ENCODE measurements at regions not wholly inside any gene's neighbourhood (a gene's known extent, or its start where the extent isn't known, plus 50 kb on each side); places are given as distances from the start of the nearest gene placed in this dataset.

DNA sequence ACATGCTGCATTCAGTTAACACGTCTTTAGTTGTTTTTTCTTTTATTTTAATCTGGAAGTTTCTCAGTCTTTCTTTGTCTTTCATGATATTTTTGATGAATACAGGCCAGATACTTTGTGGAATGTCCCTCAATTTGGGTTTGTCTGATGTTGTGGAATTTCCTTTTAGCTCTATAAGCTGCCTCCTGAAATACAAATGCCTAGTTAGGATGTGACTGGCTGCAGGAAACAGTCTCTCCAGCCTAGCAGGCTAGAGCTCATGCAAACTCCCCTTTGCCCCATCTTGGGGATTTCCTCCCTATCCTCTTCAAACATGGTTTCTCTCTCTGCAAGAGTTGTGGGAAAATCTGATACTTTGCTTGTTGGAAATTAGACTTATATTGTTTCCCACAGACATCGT, 89.3 kb upstream of the JAG1 start:
- in situ Hi-C loops (cut with HindIII; ENCODE audit: low sequenced_read_pairs), result no loop called here

GRCh38 chr20:10769700-10770099, 95.9 kb upstream of the JAG1 start:
- no peak for DNase-seq (ENCODE audit: low spot score)
- in situ Hi-C loops (cut with HindIII; ENCODE audit: low sequenced_read_pairs), result no loop called here

More for the DNA sequence above, 89.3 kb upstream of the JAG1 start:
- DNase-seq (ENCODE audit: low spot score), result no peak

GRCh38 chr20:10770753-10771152, 97.0 kb upstream of the JAG1 start:
- in situ Hi-C loops (cut with HindIII; ENCODE audit: low sequenced_read_pairs), result no loop called here
- DNase-seq (ENCODE audit: low spot score), result no peak

DNA sequence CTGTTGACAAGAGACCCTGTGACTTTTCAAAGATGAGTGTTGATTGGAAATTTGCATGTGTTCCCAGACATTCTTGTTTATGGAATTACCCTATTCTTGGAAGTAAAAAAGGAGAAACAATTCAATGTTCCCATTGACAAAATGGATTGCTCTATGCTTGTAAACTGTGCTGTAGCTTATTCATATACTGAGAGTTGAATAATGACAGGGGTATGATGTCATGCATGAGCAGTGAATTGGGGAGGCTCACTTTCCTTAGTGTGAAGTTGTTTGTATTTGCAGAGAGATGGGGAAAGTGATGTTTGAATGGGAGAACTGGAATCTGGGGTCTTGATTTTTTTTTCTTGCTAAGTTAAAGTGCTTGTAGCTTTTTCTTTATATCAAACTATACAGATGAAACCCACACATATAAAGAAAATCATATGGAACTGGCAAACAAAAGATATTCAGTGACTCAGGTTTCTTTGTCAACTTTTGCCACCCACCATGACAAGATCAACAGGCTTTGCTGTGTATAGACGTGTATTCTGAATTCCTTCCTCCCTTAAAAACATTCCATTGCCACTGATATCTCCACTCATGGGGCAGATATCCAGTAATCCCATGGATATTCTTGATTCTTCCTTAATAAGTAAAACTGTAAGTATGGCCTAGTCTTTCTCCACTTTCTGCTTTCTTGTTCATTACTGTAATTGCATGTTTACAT, 97.8 kb upstream of the JAG1 start:
- in situ Hi-C loops (cut with HindIII; ENCODE audit: low sequenced_read_pairs), result no loop called here
- no peak for DNase-seq (ENCODE audit: low spot score)

GRCh38 chr20:10774357-10774943, 100.7 kb upstream of the JAG1 start:
- no peak for DNase-seq (ENCODE audit: low spot score)
- in situ Hi-C loops (cut with HindIII; ENCODE audit: low sequenced_read_pairs), result no loop called here

DNA sequence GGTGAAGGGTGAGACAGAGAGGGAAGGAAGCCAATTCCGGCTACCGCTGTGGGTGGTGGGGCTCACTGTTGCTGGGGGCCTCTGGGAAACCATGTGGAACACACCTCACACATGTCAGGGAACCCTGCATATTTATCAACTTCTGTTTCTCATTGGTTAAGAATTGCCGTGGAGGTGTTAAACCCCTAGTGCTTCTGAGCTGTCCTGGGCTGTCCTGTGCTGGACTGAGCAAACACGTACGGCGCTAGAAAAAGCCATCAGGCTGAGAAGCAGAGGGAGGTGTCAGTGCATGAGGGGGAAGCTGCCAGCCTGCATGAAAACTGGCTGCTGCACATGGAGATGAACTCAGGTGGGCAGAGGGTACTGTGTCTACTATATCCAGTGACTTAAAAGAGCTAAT, 103.9 kb upstream of the JAG1 start:
- DNase-seq (ENCODE audit: low spot score), result no peak
- in situ Hi-C loops (cut with HindIII; ENCODE audit: low sequenced_read_pairs), result no loop called here

GRCh38 chr20:10779911-10780310, 106.1 kb upstream of the JAG1 start:
- no peak for DNase-seq (ENCODE audit: low spot score)
- in situ Hi-C loops (cut with HindIII; ENCODE audit: low sequenced_read_pairs), result no loop called here

- in situ Hi-C loops (cut with HindIII; ENCODE audit: low sequenced_read_pairs), result no loop called here
- DNase-seq (ENCODE audit: low spot score), result no peak
These were observed 107.1 kb upstream of the JAG1 start for GRCh38 chr20:10780901-10781300.

DNA sequence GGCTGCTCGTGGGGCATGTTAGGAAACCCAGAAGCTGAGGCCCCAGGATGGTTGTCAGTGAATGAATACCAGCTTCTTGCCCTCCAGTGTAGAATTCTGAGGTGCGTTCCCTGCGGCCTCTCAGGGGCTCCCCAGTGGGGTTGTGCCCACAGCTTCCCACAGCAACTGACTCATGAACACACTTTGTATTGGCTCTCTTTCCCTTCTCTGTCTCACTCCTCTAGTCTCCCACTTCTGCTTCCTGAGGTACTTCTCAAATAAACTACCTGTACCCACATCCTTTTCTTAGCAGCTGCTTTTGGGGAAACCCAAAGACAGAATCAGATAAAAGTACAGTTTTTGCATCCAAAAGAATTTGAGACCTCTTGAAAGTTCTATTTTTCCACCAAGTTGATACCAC, 107.7 kb upstream of the JAG1 start:
- in situ Hi-C loops (cut with HindIII; ENCODE audit: low sequenced_read_pairs), result no loop called here
- DNase-seq (ENCODE audit: low spot score), result no peak

- in situ Hi-C loops (cut with HindIII; ENCODE audit: low sequenced_read_pairs), result no loop called here
- no peak for DNase-seq (ENCODE audit: low spot score)
These were observed 110.1 kb upstream of the JAG1 start for GRCh38 chr20:10783707-10784553.

GRCh38 chr20:10784554-10785183, 110.9 kb upstream of the JAG1 start:
- no peak for DNase-seq (ENCODE audit: low spot score)
- in situ Hi-C loops (cut with HindIII; ENCODE audit: low sequenced_read_pairs), result no loop called here

GRCh38 chr20:10786678-10787077, 112.9 kb upstream of the JAG1 start:
- in situ Hi-C loops (cut with HindIII; ENCODE audit: low sequenced_read_pairs), result no loop called here
- DNase-seq (ENCODE audit: low spot score), result no peak

DNA sequence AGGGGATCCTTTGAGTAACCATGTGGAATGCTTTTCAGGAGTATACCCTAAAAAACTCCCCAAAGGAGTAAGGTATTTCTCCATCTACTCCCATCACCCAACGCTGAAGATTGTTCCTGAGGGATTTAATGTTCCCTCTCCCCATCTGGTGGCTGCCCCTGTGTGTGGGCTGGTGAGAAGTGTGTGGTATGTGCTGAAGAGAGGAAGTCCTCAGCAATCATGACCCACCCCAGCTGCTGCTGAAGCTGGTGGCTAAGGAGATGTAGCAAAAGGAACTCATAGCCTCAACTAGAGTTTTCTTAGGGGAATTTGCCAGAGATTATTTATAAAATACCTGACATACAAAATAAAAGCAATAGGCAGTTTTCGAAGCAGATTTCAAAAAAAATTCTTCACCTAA, 114.3 kb upstream of the JAG1 start:
- no peak for DNase-seq (ENCODE audit: low spot score)

DNA sequence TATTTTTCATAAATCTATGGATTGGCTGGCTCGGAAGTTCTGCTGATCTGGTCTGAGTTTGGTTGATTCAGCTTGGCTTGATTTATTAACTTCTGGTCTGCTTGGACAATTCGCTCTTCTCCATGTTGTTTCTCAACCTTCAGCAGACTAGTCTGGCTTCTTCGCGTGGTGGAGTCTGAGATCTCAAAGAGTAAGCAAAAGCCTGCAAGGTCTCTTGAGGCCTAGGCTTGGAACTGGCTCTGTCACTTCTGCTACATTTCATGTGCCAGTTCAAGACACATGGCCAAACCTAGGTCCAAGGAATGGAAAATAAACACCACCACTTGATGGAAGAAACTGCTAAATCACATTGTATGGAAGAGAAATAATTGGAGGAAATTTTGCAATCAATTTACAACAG, 115.1 kb upstream of the JAG1 start:
- in situ Hi-C loops (cut with HindIII; ENCODE audit: low sequenced_read_pairs), result no loop called here
- DNase-seq (ENCODE audit: low spot score), result no peak

More for the DNA sequence above, 114.3 kb upstream of the JAG1 start:
- in situ Hi-C loops (cut with HindIII; ENCODE audit: low sequenced_read_pairs), result no loop called here

GRCh38 chr20:10789386-10789785, 115.6 kb upstream of the JAG1 start:
- no peak for DNase-seq (ENCODE audit: low spot score)
- in situ Hi-C loops (cut with HindIII; ENCODE audit: low sequenced_read_pairs), result no loop called here

DNA sequence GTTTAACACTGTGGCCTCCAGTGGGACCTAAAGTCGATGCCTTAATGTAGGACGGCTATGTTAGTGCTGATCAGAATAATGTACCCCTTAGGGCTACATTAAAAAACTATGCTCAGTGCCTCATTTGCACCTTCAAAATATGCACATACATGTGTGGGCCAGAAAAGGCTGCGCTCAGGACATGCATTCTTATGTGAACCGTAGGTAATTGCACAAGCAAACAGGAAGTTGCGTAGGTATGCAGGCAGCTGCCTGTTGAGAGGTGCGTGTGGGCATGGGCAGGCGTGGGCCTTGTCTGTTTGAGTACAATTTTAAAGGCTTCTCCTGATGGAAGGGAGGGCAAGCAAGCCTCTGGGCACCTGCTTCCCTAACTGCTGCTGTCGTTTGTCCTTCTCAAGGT, 116.2 kb upstream of the JAG1 start:
- in situ Hi-C loops (cut with HindIII; ENCODE audit: low sequenced_read_pairs), result no loop called here

GRCh38 chr20:10792291-10792690, 118.5 kb upstream of the JAG1 start:
- in situ Hi-C loops (cut with HindIII; ENCODE audit: low sequenced_read_pairs), result no loop called here
- DNase-seq (ENCODE audit: low spot score), result no peak

More for the DNA sequence above, 116.2 kb upstream of the JAG1 start:
- no peak for DNase-seq (ENCODE audit: low spot score)

DNA sequence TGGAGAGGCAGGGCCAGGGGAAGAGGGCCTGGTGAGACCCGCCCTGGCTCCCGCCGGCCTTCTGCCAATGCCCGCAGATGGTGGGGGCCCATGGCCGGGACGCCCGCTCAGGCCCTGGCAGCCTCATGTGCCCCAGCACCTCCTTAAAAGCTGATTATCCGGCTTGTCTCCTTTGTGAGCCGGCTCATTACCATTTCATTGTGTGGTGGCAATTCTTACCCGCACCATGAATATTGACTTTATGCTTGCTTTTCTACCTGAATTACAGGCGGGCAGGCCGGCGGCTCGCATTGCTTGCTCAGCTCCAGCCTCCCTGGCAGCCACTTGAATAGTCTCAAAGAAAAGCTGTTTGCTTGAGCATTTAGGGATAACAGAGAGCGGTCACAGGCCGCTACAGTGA, 120.0 kb upstream of the JAG1 start:
- in situ Hi-C loops (cut with HindIII; ENCODE audit: low sequenced_read_pairs), result no loop called here
- no peak for DNase-seq (ENCODE audit: low spot score)

- no peak for DNase-seq (ENCODE audit: low spot score)
- in situ Hi-C loops (cut with HindIII; ENCODE audit: low sequenced_read_pairs), result no loop called here
These were observed 121.0 kb upstream of the JAG1 start for GRCh38 chr20:10794765-10795164.
